ENCODE measurements at regions not wholly inside any gene's neighbourhood (a gene's known extent, or its start where the extent isn't known, plus 50 kb on each side); places are given as distances from the start of the nearest gene placed in this dataset.
A peak's percentile ranks its signal among the peaks of the same experiment; 100 is the strongest.
"Not testable (repeated sequence)": the region's sequence is repeated elsewhere in the genome, so short reads cannot be mapped to it uniquely, and the experiment has no call there.

DNA sequence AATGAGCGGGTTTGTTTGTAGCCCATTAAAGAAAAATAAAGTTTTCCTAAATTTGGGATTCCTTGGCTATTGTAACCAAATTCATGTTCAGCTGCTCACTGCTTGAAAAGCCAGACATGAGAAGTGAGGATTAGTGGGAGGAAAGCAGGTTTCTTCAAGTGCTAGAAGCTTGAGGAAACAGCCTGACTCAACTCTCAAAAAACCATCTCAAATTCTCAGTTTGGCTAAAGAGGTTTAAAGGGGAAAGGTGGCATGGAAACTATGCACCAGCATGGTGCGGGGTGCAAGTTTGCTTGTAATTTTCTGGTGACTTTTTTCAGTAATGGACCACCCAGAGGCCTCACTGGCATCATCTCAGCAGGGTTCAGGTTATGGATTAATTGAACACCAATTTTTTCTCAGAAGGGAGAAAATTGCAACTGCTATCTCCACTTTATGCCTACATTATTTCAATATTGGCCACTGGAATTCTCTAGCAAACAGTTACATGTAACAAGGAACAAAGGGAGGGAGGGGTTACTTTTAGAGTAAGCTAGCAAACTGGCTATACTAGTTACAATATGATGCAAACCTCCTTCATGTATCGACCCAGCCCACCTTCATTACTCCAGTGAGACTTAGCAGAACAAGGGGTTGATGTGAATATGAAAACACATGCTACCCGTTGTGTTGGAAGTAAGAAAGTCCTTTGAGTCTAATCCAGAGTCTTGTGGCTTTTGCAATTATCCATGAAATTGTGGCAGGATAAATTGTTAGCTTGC is 85.0 kb upstream of the IFNGR1 start:
- no peak for DNase-seq

DNA sequence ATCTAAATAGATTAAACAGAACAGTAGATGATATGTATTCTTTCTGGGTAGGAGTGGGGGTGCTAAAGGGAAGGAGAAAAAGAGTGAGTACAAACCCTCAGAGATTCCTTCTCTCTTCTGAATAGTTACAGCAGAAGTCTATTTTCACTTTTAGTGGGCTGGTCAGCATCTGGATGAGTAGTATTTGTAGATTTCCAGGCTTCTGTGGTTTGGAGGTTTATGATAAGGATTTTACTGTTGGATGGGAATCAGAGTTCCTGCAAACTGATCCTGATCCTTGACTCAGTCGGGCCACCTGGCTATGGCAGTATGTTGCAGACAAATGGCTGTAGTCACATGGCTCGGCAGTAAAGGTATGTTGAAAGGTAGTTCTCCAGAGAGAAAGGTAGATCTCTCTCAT is 84.3 kb upstream of the IFNGR1 start:
- no peak for DNase-seq

DNA sequence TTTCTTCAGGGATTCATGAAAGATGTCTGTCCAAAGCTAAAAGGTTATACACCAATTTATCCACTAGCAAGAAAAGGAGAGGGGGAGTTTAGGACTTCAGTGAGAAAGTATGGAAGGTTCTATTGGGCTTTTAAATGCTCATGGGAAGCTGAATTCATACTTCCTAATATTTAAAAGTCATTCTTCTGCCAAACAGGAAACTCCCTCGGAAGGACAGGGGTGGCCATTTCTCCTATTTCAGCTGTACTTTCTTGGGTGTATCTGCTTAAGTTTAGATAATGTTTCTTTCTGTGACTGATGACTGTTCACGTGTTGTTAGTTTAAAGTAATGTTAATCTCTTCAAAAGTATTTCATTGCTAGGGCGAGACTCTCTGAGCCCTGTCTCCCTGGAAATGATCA is 80.5 kb upstream of the IFNGR1 start:
- no peak for DNase-seq

DNA sequence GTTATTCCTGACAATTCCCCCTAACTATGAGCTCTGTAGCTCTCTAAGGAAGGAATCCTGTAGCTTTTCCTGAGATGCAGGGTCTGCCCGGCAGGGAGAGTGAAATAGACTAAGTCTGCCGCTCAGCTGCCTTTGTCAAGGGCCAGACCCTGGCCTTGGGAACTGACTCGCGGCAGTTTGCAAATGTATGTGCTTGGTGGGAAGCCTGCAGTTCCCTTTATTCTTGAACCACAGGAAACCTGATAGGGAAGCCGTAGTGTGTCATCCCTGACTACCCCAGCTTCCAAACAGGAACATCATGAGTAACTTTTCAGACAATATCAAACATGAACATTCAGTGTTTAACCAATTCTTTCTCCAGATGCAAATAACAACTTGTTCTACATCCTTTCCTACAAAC is 78.7 kb upstream of the IFNGR1 start:
- DNase-seq, result no peak

DNA sequence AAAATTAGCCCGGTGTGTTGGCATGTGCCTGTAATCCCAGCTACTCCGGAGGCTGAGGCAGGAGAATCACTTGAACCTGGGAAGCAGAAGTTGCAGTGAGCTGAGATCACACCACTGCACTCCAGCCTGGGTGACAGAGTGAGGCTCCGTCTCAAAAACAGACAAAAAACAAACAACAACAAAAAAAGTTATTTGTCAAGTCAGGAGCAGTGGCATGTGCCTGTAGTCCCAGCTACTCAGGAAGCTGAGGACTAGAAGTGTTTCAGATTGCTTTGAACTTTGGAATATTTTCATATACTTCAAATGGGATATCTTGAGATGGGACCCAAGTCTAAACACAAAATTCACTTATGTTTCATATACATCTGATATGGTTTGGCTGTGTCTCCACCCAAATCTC is 73.1 kb upstream of the IFNGR1 start:
- not testable (repeated sequence) for DNase-seq

DNA sequence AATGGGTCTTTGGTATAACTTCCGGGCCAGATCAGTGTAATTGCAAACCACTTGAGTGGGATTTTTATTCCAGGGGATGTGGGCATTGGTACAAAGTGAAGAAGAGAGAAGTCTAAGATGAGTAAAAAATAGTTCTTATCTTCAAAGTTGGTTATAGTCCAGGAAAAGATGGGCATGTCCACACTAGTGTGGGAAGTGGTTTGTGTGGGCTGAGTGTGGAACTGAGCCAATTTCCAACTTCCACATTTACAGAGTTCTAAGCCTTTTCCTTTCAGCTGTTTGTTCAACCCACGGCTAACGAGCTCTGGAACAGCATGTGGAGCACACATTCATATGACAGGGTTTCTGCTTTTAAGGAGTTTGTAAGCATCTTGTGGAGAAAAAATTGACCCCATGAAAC is 72.3 kb upstream of the IFNGR1 start:
- DNase-seq, result peak; percentile 33

DNA sequence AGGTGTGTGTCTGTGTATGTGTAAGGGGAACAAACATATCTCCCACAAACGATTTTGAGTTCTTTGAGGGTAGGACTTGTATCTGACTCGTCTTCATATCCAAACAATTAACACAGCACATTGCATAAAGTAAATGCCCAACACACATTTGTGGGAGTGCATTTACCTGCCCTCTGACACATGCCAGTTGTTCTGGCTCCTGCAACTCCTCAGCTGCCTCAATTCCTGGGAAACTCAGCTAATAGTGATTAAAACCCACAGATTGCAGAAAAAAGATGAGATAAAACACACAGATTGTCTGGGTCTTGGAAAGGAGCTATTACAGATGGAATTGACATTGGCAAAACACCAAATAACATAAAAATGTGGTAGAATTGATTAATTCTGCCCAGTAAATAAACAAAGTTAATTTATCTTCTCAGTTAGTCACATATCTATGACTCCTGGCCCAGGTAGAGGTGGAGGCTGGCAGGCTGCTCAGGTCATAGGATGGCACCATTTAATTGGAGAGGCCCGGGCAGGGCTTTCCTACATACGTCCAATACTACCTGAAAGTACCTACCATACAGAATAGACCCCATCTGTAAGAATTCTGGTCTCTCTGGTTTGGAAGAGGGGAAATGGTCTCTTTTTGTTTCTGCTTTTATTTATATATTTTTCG is 71.5 kb upstream of the IFNGR1 start:
- no peak for DNase-seq

DNA sequence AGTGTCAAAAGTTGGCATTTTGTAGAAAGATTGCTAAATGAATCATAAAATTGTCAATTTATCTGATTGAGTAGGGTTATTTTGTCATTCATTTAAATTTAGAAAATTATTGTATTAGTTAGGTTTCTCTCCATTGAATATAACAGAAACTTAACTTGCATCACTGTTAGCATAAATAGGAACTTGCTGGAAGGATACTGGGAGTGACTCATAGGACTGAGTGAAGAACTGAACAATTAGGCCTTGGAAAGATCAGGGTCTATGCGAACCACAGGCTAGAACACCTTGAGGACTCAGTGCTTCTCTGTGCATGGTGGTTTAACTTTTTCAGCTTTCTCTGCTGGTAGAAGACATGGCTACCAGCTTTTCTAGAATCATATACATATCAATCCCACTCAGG is 67.7 kb upstream of the IFNGR1 start:
- DNase-seq, result no peak

DNA sequence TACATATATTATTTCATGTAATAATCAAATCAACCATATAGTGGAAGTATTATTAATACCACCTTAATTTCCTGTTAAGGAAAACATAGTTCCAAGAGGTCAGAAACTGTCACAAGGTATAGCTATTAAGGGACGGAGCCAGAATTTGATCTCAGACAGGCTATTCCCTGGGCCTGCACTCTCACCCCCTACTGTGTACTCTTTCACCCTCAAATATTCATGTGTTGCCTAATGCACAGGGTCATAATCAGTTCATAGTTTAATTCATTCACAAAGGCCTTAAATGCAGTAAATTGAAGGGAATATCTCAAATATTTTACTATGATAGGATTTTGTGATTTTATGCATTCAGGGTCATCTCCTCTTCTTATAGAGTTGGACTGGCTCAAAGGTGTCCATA is 67.2 kb upstream of the IFNGR1 start:
- DNase-seq, result no peak

DNA sequence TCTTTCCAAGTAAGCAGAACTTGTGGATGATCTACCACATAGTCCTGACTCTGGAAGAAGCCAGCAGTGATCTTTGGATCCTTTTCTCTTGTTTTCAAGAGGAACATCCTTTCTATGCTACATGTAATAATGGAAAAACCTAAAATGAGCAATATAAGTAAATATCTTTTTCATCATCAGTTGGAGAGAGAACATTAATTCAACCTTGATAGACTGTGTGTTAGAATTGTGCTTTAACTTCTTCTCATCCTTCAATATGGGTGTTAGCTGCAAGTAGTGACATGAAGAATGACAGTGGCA is 65.6 kb upstream of the IFNGR1 start:
- no peak for DNase-seq

DNA sequence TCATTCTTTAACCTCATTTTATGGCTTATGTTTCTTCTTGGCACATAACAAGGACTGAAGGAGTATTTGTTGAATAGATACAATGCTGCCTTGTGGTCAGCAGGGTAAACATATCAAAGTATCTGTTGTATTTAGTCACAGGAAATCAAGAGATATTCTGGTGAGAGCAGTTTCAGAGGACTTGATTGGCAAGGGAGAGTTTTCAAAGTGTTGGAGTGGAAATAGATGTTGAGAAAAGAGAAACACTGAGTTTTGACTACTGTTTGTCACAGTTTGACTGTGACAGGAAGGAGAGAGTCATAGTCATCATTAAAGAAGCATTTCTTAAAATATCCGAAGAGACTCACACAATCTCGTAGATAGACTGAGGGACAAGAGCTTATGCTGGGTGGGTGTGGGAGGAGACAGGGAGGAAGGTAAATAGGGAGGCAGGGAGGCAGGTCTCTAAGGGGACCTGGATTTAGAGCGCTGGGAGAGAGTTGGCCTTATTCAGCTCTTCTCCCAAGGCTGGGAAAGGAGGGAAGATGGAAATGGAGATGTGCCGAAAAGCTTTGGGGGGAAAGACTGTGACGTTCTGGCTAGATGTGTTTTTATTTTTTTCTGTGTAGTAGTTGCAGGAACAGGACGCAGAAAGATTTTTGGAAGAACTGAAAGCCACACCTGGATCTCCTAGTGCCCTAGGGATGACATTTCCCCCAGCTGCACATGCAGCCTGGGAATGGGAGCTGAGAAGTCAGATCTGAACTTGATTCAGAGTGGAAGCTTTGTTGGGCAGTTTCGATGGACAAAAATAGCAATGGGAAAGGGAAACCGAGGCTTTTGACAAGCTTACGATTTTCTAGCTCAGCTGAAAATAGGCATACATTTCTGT is 65.0 kb upstream of the IFNGR1 start:
- no peak for DNase-seq

DNA sequence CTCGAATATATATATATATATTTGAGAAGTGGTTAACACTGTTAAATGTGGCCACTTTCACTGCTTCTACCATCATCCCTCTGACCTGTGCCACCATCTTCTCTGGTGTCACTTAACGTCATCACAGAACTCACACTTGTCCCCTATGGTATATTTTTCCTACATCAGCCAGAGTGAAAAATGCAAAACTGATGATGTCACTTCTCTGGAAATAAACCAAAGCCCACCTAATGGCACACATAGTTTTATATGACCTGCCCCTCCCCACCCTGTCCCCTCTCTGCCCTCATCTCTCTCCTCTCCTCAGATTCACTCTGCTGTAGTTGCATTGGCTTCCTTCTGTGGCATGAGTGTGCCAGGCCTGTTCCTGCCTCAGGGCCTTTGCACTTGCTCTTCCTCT is 63.9 kb upstream of the IFNGR1 start:
- no peak for DNase-seq

DNA sequence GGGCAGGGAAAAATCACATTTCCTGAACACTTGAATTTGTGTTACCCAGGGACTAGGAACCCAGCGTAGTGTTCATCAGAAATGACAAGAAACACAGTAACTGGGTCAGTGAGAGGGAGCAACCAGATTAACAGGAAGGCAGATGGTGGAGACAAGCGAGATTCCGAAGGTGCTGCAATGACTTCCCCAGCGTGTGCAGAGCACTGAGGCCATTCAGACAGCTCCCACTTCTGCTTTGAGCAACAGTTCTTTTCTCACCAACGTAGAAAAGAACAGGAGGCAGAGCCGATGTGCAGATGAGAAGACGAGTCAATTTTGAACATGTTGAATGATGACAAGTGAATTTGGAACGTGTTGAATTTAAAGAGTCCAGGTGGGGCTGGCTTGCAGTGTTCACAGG is 63.1 kb upstream of the IFNGR1 start:
- peak; percentile 8 for DNase-seq

DNA sequence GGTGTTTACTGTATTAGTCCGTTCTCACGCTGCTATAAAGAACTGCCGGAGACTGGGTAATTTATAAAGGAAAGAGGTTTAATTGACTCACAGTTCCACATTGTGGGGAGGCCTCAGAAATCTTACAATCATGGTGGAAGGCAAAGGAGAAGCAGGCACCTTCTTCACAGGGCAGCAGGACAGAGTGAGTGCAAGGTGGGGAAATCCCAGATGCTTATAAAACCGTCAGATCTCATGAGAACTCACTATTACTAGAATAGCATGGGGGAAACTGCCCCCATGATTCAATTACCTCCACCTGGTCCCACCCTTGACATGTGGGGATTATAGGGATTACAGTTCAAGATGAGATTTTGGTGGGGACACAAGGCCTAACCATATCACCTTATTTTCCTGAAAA is 60.1 kb upstream of the IFNGR1 start:
- not testable (repeated sequence) for DNase-seq

DNA sequence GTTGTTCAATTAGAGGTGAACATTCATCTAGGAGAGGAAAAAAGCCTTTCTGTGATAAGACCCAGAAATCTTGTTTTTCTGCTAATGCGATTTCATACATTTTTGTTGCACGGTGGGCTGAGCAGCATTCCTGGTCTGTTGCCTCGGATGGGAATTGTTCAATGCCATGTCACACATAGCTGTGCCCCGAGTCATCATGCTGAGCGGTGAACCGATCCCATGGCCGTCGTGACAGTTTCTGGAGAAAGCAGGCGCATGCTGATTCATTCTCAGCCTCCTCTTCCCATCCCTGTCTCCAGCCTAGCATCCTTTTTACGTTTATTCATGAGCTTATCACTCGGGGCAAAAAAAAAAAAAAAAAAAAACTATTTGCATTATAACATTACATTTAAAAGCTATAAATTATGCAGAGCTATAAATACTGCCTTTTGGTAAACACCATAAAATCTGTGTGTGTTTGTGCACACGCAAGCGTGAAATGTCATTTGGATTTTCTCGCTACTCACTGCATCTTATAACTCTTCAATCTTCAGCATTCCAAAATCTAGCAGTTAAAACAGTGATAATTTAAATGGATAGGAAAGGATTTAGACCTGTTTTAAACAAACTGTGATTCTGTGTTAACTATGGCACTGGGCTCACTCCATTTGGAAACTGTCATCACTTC is 58.9 kb upstream of the IFNGR1 start:
- no peak for DNase-seq

DNA sequence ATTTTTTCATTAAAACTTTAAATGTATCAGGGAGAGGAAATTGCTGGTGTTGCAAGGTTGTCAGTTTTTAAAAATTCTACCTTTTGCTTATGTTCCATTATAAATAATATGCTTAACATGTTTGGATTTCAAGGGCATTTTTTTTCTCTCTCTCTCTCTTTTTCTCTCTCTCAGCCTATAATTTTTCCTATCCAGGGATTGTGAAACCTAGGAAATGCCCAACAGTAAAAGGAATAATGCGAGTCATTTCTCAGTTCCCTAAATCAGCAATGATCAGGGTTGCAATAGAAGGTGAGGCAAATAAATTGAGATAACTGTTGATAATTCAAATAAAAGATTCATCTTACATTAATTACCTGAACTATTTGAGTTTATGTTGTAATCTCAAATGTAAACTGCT is 53.2 kb upstream of the IFNGR1 start:
- DNase-seq, result no peak

DNA sequence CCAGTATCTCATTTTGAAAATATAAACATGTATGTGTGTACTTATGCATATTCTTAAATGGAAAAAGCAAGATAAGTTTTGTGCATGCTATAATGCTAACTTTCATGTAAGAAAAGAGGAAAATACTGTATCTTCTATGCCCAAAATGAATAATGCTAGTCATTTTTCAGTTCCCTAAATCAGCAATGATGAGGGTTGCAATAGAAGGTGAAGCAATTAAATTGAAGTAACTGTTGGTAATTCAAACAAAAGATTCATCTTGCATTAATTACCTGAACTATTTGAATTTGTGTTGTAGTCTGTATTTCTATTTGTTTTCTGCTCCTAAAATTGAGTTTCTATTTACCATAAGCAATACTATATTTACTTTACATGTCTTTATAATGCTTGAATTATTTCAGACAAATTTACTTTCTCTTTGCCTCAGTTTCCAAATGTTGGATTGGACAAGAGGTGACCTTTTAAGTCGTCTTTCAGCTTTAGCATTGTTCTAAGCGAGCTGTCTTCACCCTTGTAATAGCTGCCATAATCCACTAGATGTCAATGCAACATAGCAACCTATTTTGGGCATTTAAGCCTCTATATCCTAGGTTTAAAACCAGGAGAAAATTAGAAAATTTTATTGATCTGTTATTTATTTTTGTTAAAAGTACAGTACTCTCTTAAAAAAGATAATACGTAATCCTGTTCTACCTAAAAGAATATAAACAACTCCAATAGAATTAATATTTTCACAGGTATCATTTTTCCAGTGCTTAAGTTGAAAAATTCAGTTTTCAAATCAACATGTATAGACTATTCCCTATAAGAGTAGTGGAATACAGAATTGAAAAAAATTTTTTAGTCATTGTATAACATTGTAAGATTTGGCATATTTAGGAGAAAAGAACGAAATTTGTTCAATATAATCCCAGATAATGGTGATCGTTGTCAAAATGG is 52.3 kb upstream of the IFNGR1 start:
- DNase-seq, result no peak

DNA sequence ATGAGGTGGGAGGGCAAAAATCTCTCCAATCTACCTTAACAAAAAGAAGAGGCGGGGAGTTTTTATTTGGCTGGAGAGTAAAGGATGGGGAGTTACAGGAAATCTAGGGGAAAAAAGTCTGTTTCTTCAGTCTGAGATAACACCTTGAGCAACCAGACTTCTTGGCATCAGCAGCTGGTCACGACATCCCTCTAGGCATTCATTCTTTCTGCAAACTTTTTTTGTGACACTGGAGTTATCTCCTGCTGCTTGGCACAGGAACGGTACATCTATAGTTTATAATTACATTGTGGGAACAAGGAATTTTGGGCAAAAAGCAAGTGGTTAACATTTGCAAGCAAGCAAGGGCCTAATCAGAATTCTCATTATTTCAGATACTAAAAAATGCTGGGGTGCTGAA is 50.6 kb upstream of the IFNGR1 start:
- no peak for DNase-seq

DNA sequence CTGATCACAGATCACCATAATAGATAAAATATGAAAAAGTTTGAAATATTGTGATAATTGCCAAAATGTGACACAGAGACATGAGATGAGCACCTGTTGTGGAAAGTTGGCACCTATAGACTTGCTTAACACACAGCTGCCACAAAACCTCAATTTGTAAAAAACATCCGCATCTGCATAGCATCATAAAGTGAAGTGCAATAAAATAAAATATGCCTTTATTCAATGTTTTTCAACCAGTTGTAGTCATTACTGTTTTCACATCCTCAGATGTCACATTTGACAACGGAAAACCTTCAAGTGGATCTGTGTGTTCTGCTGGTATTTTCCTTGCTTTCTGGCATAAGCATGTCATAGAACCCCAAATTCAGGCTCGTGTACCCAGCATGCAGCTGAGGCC is 50.2 kb upstream of the IFNGR1 start:
- no peak for DNase-seq

All from CD4-positive, alpha-beta T cell treated with Interferon gamma for 1 hour (primary cell).